ENCODE measurements at regions not wholly inside any gene's neighbourhood (a gene's known extent, or its start where the extent isn't known, plus 50 kb on each side); places are given as distances from the start of the nearest gene placed in this dataset.

GRCh38 chr4:24197955-24198354, 308.1 kb upstream of the PPARGC1A start:
- DNase-seq (ENCODE audit: extremely low read depth in 1 of 4, low spot score in 3 of 4) (no peak), FAIRE-seq (no peak), ATAC-seq (no peak)
- no peaks in the 10 kb centered on the region; a peak in 1 of 5 replicates for H3K27me3 ChIP-seq (ENCODE audit: control insufficient read depth in 2 of 2, insufficient read depth in 2 of 2, low read length in 2 of 2)
- no peaks in the 10 kb centered on the region for H3K4me1 ChIP-seq (replicated peaks in 1 of 2; ENCODE audit: control insufficient read depth in 2 of 2, insufficient read depth in 2 of 2, low read length in 2 of 2)
- in situ Hi-C loops (cut with MboI) = no loop called here
- no peaks in the 10 kb centered on the region for H3K9me3 ChIP-seq (replicated peaks; ENCODE audit: control insufficient read depth, insufficient read depth, low read depth, low read length)
- no TSS peak for BruUV-seq (replicated peaks)
- H3K4me2 ChIP-seq (ENCODE audit: insufficient read depth, low read length) = no peak overlapping the region
- ChIA-PET CTCF (ENCODE audit: low intra/inter-chr PET ratio) (no interaction called here), POLR2A (interaction anchor here (0.5 to 0.7 kb wide), 2 partner anchors 73 to 327 kb away, joined by 3 to 4 read pairs; no protein-coding TSS in a partner anchor)
- no peak for TF ChIP-seq TAL1 (IDR thresholded peaks at IDR 0.05)
- TF ChIP-seq PREB (CRISPR knock-in tag; IDR thresholded peaks at IDR 0.05) = no peak
- TF ChIP-seq ZNF217 (CRISPR knock-in tag; IDR thresholded peaks at IDR 0.05) = no peak
- TF ChIP-seq E2F3 (CRISPR knock-in tag; IDR thresholded peaks at IDR 0.05) = no peak
- no peak for TF ChIP-seq SMAD2 (IDR thresholded peaks at IDR 0.05; ENCODE audit: low read depth, low read length)
- no peak for TF ChIP-seq HDAC2 (IDR thresholded peaks at IDR 0.05)
- TF ChIP-seq HMGXB4 (CRISPR knock-in tag; IDR thresholded peaks at IDR 0.05) = no peak
- no peak for TF ChIP-seq ARNT (IDR thresholded peaks at IDR 0.05)
- no peak for TF ChIP-seq RBM14 (IDR thresholded peaks at IDR 0.05; ENCODE audit: borderline replicate concordance, insufficient read depth, low read depth, low read length)
- H3K4me3 ChIP-seq = no peak overlapping the region
- H2AFZ ChIP-seq (ENCODE audit: low read depth, low read length) = no peak overlapping the region
- H4K20me1 ChIP-seq (replicated peaks; ENCODE audit: control insufficient read depth, insufficient read depth, low read length) = no peaks in the 10 kb centered on the region
- no peak overlapping the region for H3K9ac ChIP-seq (ENCODE audit: insufficient read depth in 1 of 2, low read depth in 2 of 2, low read length in 2 of 2)
- no peaks in the 10 kb centered on the region for H3K79me2 ChIP-seq (ENCODE audit: control insufficient read depth, insufficient read depth, low read length)
- no peak overlapping the region for H3K27ac ChIP-seq (ENCODE audit: extremely low read depth, low read depth, low read length)
- H3K36me3 ChIP-seq (ENCODE audit: control insufficient read depth, insufficient read depth, low read length) = no peaks in the 10 kb centered on the region
- intact Hi-C loops (cut with micrococcal nuclease) = no loop called here
- H3K9me1 ChIP-seq (ENCODE audit: control insufficient read depth, insufficient read depth, low read length) = no peaks in the 10 kb centered on the region
